CD4-positive, alpha-beta memory T cell (primary cell): ENCODE measurements at regions not wholly inside any gene's neighbourhood (a gene's known extent, or its start where the extent isn't known, plus 50 kb on each side); places are given as distances from the start of the nearest gene placed in this dataset.

Experiments used
- CTCF ChIA-PET: fragments of 350-600 bp; sonication (Branson Sonifier 250); formaldehyde crosslinking; loops from one replicate; lab custom pipeline; 2021; ENCODE audit warnings: inconsistent platforms; ENCODE audit not compliant: partially characterized antibody; lab: Charles Lee
- POLR2A ChIA-PET: fragments of 350-600 bp; sonication (Branson Sonifier 250); formaldehyde crosslinking; loops from one replicate; lab custom pipeline; 2021; ENCODE audit not compliant: partially characterized antibody; lab: Charles Lee
- DNase-seq, 5 donors: peaks; one replicate each; pipeline versions ENCODE4 v3.0.0 to v3.0.0-alpha.2; 2020 to 2022; ENCODE audit warnings: mixed read lengths in 1 of 5
- H3K27ac ChIP-seq: one replicate; pipeline ENCODE4 v1.7.0; 2013; ENCODE audit warnings: low read depth, low read length
- H3K27me3 ChIP-seq: 2 replicates; pipeline ENCODE4 v1.7.0; 2013; ENCODE audit warnings: mild to moderate bottlenecking, low read length, moderate library complexity; ENCODE audit not compliant: insufficient read depth
- H3K36me3 ChIP-seq: 2 replicates; pipeline ENCODE4 v1.7.0; 2013; ENCODE audit warnings: mild to moderate bottlenecking, low read length, moderate library complexity; ENCODE audit not compliant: insufficient read depth
- H3K4me1 ChIP-seq: 2 replicates; pipeline ENCODE4 v1.7.0; 2013; ENCODE audit warnings: mild to moderate bottlenecking, low read length, moderate library complexity; ENCODE audit not compliant: insufficient read depth
- H3K4me3 ChIP-seq, 2 donors: one replicate each; pipeline ENCODE4 v1.7.0; 2013; ENCODE audit warnings: low read length in 2 of 2, mild to moderate bottlenecking in 1 of 2
- H3K9me3 ChIP-seq, 2 donors: one replicate each; pipeline ENCODE4 v1.7.0; 2013; ENCODE audit warnings: low read length in 2 of 2, control low read depth in 1 of 2; ENCODE audit not compliant: control insufficient read depth in 1 of 2
- H3K27ac Mint-ChIP-seq, 7 donors: one replicate each; pipeline ENCODE4 v1.8.0; 2020 to 2021; ENCODE audit warnings: mixed read lengths in 7 of 7, mild to moderate bottlenecking in 6 of 7, inconsistent platforms in 3 of 7, moderate library complexity in 3 of 7
- H3K27me3 Mint-ChIP-seq, 2 donors: one replicate each; pipeline ENCODE4 v1.8.0; 2020 to 2021; ENCODE audit warnings: mixed read lengths in 2 of 2
- H3K36me3 Mint-ChIP-seq, 2 donors: one replicate each; pipeline ENCODE4 v1.8.0; 2020 to 2021; ENCODE audit warnings: mixed read lengths in 2 of 2, inconsistent platforms in 1 of 2, mild to moderate bottlenecking in 1 of 2
- H3K4me1 Mint-ChIP-seq, 4 donors: one replicate each; pipeline ENCODE4 v1.8.0; 2020 to 2021; ENCODE audit warnings: mixed read lengths in 4 of 4, mild to moderate bottlenecking in 1 of 4
- H3K4me3 Mint-ChIP-seq, 8 donors: one replicate each; pipeline ENCODE4 v1.8.0; 2020 to 2021; ENCODE audit warnings: mixed read lengths in 8 of 8, mild to moderate bottlenecking in 7 of 8, moderate library complexity in 6 of 8, inconsistent platforms in 3 of 8
- H3K9me3 Mint-ChIP-seq, 8 donors: one replicate each; pipeline ENCODE4 v1.8.0; 2020 to 2021; ENCODE audit warnings: mixed read lengths in 8 of 8, mild to moderate bottlenecking in 5 of 8, inconsistent platforms in 3 of 8, moderate library complexity in 1 of 8
- intact Hi-C: fragments of 100-400 bp; cut with micrococcal nuclease; formaldehyde crosslinking; loops from one replicate; pipeline ENCODE4 v1.15.1; 2023

DNA sequence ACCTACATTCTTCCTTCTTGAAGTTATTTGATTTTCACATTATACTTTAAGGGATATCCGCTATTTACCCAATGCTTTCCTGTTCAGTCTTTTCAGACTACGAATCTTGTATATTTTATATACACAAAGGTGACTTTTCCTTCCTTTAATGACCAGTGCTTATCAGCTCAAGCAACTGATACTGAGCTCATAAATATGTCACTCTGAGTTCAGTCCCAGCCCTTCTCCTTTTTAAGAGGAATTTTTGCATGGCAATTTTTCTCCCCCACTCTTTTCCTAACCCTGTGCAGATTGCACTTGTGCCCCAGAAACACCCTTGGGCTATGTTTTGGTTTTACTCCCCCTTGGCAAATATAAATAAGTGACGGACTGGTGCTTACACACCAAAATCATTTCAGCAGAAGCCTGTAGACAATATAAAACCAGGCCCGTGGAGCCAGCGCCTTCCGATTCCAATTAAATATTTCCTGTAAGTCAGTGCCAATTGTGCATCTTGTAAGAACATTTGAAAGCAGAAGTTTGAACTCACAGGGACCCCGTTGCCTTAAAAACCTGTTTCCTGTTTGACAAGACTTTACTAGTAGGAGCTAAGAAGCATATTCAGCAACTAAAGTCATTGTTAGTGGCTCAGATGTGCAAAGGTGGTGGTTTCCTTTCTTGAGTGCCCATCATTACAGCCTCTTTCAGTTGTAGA, 66.3 kb upstream of the GATA6 start:
- Mint-ChIP-seq H3K4me1 (no peaks in the 10 kb centered on the region), H3K27me3 (peaks cover 0 to 5% of the 10 kb centered on the region in 2 donors), H3K36me3 (no peaks in the 10 kb centered on the region), H3K4me3 (no peak overlapping the region), H3K27ac (no peak overlapping the region), H3K9me3 (peaks cover 0 to 8% (median 0%) of the 10 kb centered on the region in 8 donors)
- H3K9me3 ChIP-seq = no peaks in the 10 kb centered on the region
- H3K4me3 ChIP-seq = no peak overlapping the region
- H3K27me3 ChIP-seq = no peaks in the 10 kb centered on the region
- no peak for DNase-seq
- intact Hi-C loops = no loop called here
- H3K4me1 ChIP-seq = no peaks in the 10 kb centered on the region
- POLR2A ChIA-PET = no interaction called here
- H3K27ac ChIP-seq = no peak overlapping the region
- H3K36me3 ChIP-seq = no peaks in the 10 kb centered on the region
- CTCF ChIA-PET = no interaction called here

- no peaks in the 10 kb centered on the region for H3K9me3 ChIP-seq
- Mint-ChIP-seq H3K9me3 (peaks cover 0 to 8% (median 0%) of the 10 kb centered on the region in 8 donors), H3K4me3 (no peak overlapping the region), H3K27ac (no peak overlapping the region), H3K4me1 (no peaks in the 10 kb centered on the region), H3K27me3 (peaks cover 0 to 5% of the 10 kb centered on the region in 2 donors), H3K36me3 (no peaks in the 10 kb centered on the region)
- intact Hi-C loops = no loop called here
- no peaks in the 10 kb centered on the region for H3K4me1 ChIP-seq
- POLR2A ChIA-PET = no interaction called here
- no peak overlapping the region for H3K27ac ChIP-seq
- no peak for DNase-seq
- no peaks in the 10 kb centered on the region for H3K36me3 ChIP-seq
- CTCF ChIA-PET = no interaction called here
- no peaks in the 10 kb centered on the region for H3K27me3 ChIP-seq
- H3K4me3 ChIP-seq = no peak overlapping the region
These were observed 65.8 kb upstream of the GATA6 start for GRCh38 chr18:22103647-22104031.

DNA sequence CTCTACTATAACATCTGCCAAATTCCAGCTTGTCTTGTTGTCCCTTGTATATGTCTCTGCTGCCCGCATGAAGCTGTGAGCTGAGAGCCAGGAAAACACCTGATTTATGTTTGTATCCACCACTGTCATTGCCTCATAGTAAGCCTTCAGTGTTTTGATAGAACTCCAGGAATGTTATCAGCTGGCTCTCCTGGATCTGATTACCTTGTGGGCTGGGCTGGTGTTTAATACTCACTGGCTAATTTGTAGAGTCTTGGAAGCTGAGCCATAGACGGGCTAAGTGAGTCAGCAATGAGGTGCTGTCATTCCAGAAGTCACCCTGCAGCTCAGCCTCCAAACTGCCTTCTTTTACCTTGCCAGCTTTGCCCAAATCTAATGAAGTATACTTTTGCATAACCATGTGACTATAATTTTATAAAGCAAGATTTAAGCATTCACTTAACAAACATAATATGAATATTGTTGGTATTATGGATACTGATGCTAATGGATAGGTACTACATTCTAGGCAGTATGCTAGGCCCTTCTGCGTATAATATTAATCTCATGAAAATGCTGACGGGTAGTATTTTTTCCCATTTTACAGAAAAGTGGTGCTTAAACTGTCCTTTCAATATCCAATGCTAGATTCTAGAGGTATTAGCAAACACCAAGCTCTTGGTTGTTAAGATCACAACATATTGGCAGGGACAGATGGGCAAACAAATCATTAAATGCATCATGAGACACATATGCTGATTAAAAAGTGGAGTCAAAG, 62.7 kb upstream of the GATA6 start:
- Histone ChIP-seq H3K4me3 (no peak overlapping the region), H3K9me3 (no peaks in the 10 kb centered on the region), H3K27me3 (no peaks in the 10 kb centered on the region), H3K36me3 (no peaks in the 10 kb centered on the region), H3K27ac (no peak overlapping the region), H3K4me1 (no peaks in the 10 kb centered on the region)
- H3K4me3 Mint-ChIP-seq = no peak overlapping the region
- H3K27ac Mint-ChIP-seq = no peak overlapping the region
- peaks cover 0 to 8% (median 0%) of the 10 kb centered on the region in 8 donors for H3K9me3 Mint-ChIP-seq
- DNase-seq = no peak
- H3K27me3 Mint-ChIP-seq = peaks cover 0 to 5% of the 10 kb centered on the region in 2 donors
- ChIA-PET CTCF (no interaction called here), POLR2A (no interaction called here)
- H3K36me3 Mint-ChIP-seq = no peaks in the 10 kb centered on the region
- no peaks in the 10 kb centered on the region for H3K4me1 Mint-ChIP-seq
- intact Hi-C loops = no loop called here

- ChIA-PET POLR2A (no interaction called here), CTCF (interaction anchor here (1.2 kb wide), 1 partner anchor 12 kb away, joined by 3 read pairs; no protein-coding TSS in a partner anchor)
- Mint-ChIP-seq H3K27ac (no peak overlapping the region), H3K9me3 (peaks cover 0 to 4% (median 0%) of the 10 kb centered on the region in 8 donors), H3K4me1 (no peaks in the 10 kb centered on the region), H3K36me3 (no peaks in the 10 kb centered on the region), H3K4me3 (no peak overlapping the region), H3K27me3 (peaks cover 3 to 6% of the 10 kb centered on the region in 2 donors)
- H3K4me1 ChIP-seq = no peaks in the 10 kb centered on the region
- H3K4me3 ChIP-seq = no peak overlapping the region
- no peaks in the 10 kb centered on the region for H3K36me3 ChIP-seq
- no peaks in the 10 kb centered on the region for H3K27me3 ChIP-seq
- no peaks in the 10 kb centered on the region for H3K9me3 ChIP-seq
- no peak for DNase-seq
- no peak overlapping the region for H3K27ac ChIP-seq
- intact Hi-C loops = no loop called here
These were observed 60.7 kb upstream of the GATA6 start for GRCh38 chr18:22108674-22109073.

DNA sequence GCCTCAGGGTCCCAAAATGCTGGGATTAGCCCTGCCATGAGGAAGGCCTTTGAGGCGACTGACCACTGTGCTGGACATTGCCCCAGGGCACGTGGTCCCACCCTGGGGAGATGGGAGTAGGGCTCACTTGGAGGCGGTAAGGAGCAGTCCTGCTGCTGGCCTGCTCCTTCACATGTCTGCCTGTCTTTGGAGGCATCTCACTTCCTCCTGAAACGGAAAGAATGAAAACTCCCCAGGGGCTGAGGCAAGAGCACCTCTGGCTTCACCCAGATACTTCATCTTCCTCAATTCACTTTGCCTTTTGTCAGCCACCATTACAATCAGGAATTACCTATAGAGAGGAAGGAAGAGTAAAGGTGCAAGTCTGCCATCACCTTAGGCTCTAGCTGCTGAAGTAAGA, 59.9 kb upstream of the GATA6 start:
- H3K27me3 Mint-ChIP-seq = peaks cover 3 to 4% of the 10 kb centered on the region in 2 donors
- CTCF ChIA-PET = no interaction called here

GRCh38 chr18:22110461-22110924, 58.9 kb upstream of the GATA6 start:
- Mint-ChIP-seq H3K9me3 (peaks cover 0 to 4% (median 0%) of the 10 kb centered on the region in 8 donors), H3K36me3 (no peaks in the 10 kb centered on the region), H3K27ac (no peak overlapping the region), H3K27me3 (peaks cover 3 to 4% of the 10 kb centered on the region in 2 donors), H3K4me1 (no peaks in the 10 kb centered on the region), H3K4me3 (no peak overlapping the region)
- POLR2A ChIA-PET = no interaction called here
- intact Hi-C loops = no loop called here
- CTCF ChIA-PET = no interaction called here
- Histone ChIP-seq H3K36me3 (no peaks in the 10 kb centered on the region), H3K9me3 (no peaks in the 10 kb centered on the region), H3K4me1 (no peaks in the 10 kb centered on the region), H3K27me3 (no peaks in the 10 kb centered on the region), H3K27ac (no peak overlapping the region), H3K4me3 (no peak overlapping the region)
- DNase-seq = no peak

More for the DNA sequence above, 59.9 kb upstream of the GATA6 start:
- Mint-ChIP-seq H3K9me3 (peaks cover 0 to 4% (median 0%) of the 10 kb centered on the region in 8 donors), H3K4me1 (no peaks in the 10 kb centered on the region), H3K36me3 (no peaks in the 10 kb centered on the region), H3K27ac (no peak overlapping the region), H3K4me3 (no peak overlapping the region)
- H3K4me1 ChIP-seq = no peaks in the 10 kb centered on the region
- H3K9me3 ChIP-seq = no peaks in the 10 kb centered on the region
- H3K27me3 ChIP-seq = no peaks in the 10 kb centered on the region
- no peak overlapping the region for H3K4me3 ChIP-seq
- no peak for DNase-seq
- POLR2A ChIA-PET = no interaction called here
- no peaks in the 10 kb centered on the region for H3K36me3 ChIP-seq
- intact Hi-C loops = no loop called here
- no peak overlapping the region for H3K27ac ChIP-seq

DNA sequence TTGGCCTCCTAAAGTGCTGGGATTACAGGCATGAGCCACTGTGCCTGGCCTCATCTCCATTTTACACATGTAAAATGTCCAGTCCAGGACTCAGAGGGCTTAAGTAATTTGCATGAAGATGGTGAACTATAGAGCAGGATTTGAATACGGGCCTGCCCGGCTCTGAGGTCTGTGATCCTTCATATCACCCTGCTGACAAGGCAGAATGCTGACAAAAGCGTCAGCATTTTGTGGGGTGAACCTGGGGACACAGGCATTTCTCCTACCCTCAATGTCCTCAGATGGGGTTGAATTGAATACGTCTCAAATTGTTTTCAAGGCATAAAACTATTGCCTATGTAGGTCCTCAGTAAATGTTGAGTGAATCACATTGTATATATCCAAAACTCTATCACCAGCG, 57.2 kb upstream of the GATA6 start:
- Mint-ChIP-seq H3K4me3 (no peak overlapping the region), H3K4me1 (no peaks in the 10 kb centered on the region), H3K27me3 (peaks cover 3 to 5% of the 10 kb centered on the region in 2 donors), H3K27ac (no peak overlapping the region), H3K36me3 (no peaks in the 10 kb centered on the region), H3K9me3 (peaks cover 0 to 4% (median 0%) of the 10 kb centered on the region in 8 donors)
- intact Hi-C loops = no loop called here
- Histone ChIP-seq H3K27ac (no peak overlapping the region), H3K4me1 (no peaks in the 10 kb centered on the region), H3K4me3 (no peak overlapping the region), H3K36me3 (no peaks in the 10 kb centered on the region), H3K27me3 (no peaks in the 10 kb centered on the region), H3K9me3 (no peaks in the 10 kb centered on the region)
- no peak for DNase-seq
- ChIA-PET CTCF (no interaction called here), POLR2A (no interaction called here)
